ENCODE measurements at regions not wholly inside any gene's neighbourhood (a gene's known extent, or its start where the extent isn't known, plus 50 kb on each side); places are given as distances from the start of the nearest gene placed in this dataset.

DNA sequence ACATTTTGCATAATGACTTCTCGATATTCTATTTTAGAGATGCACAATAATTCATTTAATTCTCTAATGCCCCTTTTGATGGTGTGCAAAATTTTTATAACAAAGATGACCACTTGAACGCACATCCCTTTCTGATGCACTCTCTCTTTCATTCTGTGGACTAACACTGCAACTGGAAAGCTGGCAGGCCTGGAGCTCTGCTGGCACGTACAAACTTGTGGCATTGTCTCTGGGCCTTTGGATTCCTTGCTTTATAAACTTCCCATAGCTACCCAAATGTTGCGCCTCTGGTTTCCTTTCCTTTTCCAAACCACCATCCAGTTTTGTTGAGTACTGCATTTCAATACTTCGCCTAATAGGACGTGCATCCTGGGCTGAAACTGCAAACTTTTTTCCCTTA lies 194.5 kb upstream of the CFAP20DC start:
- 80% methylated on average over 6 of the region's 6 CpGs for WGBS (ENCODE audit: insufficient coverage, insufficient replicate concordance, low lambda C conversion rate, missing lambda C conversion rate)
- TF ChIP-seq HCFC1 (IDR thresholded peaks at IDR 0.05; ENCODE audit: low read length) (no peak), CHD4 (IDR thresholded peaks at IDR 0.05) (no peak), RUNX3 (IDR thresholded peaks at IDR 0.05; ENCODE audit: low read length) (no peak), NFIC (IDR thresholded peaks at IDR 0.05; ENCODE audit: low read depth, low read length) (no peak), NR2C2 (IDR thresholded peaks at IDR 0.05; ENCODE audit: borderline replicate concordance, control insufficient read depth, insufficient read length, low read depth) (no peak), ZNF274 (IDR thresholded peaks at IDR 0.05; ENCODE audit: insufficient read depth, insufficient read length) (no peak), BRCA1 (IDR thresholded peaks at IDR 0.05; ENCODE audit: low read depth, low read length) (no peak), YBX1 (IDR thresholded peaks at IDR 0.05) (no peak), HDAC2 (IDR thresholded peaks at IDR 0.05) (no peak), MYB (IDR thresholded peaks at IDR 0.05; ENCODE audit: borderline replicate concordance, low read depth, low read length) (no peak), RELA (IDR thresholded peaks at IDR 0.05; ENCODE audit: borderline replicate concordance, partially characterized antibody) (no peak)
- TF ChIP-seq, protein P1, sequence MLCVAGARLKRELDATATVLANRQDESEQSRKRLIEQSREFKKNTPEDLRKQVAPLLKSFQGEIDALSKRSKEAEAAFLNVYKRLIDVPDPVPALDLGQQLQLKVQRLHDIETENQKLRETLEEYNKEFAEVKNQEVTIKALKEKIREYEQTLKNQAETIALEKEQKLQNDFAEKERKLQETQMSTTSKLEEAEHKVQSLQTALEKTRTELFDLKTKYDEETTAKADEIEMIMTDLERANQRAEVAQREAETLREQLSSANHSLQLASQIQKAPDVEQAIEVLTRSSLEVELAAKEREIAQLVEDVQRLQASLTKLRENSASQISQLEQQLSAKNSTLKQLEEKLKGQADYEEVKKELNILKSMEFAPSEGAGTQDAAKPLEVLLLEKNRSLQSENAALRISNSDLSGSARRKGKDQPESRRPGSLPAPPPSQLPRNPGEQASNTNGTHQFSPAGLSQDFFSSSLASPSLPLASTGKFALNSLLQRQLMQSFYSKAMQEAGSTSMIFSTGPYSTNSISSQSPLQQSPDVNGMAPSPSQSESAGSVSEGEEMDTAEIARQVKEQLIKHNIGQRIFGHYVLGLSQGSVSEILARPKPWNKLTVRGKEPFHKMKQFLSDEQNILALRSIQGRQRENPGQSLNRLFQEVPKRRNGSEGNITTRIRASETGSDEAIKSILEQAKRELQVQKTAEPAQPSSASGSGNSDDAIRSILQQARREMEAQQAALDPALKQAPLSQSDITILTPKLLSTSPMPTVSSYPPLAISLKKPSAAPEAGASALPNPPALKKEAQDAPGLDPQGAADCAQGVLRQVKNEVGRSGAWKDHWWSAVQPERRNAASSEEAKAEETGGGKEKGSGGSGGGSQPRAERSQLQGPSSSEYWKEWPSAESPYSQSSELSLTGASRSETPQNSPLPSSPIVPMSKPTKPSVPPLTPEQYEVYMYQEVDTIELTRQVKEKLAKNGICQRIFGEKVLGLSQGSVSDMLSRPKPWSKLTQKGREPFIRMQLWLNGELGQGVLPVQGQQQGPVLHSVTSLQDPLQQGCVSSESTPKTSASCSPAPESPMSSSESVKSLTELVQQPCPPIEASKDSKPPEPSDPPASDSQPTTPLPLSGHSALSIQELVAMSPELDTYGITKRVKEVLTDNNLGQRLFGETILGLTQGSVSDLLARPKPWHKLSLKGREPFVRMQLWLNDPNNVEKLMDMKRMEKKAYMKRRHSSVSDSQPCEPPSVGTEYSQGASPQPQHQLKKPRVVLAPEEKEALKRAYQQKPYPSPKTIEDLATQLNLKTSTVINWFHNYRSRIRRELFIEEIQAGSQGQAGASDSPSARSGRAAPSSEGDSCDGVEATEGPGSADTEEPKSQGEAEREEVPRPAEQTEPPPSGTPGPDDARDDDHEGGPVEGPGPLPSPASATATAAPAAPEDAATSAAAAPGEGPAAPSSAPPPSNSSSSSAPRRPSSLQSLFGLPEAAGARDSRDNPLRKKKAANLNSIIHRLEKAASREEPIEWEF (IDR thresholded peaks at IDR 0.05; ENCODE audit: insufficient replicate concordance, low read depth, low read length) = no peak
- TF ChIP-seq, protein P2, sequence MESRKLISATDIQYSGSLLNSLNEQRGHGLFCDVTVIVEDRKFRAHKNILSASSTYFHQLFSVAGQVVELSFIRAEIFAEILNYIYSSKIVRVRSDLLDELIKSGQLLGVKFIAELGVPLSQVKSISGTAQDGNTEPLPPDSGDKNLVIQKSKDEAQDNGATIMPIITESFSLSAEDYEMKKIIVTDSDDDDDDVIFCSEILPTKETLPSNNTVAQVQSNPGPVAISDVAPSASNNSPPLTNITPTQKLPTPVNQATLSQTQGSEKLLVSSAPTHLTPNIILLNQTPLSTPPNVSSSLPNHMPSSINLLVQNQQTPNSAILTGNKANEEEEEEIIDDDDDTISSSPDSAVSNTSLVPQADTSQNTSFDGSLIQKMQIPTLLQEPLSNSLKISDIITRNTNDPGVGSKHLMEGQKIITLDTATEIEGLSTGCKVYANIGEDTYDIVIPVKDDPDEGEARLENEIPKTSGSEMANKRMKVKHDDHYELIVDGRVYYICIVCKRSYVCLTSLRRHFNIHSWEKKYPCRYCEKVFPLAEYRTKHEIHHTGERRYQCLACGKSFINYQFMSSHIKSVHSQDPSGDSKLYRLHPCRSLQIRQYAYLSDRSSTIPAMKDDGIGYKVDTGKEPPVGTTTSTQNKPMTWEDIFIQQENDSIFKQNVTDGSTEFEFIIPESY (IDR thresholded peaks at IDR 0.05) = no peak
- TF ChIP-seq, protein P3, sequence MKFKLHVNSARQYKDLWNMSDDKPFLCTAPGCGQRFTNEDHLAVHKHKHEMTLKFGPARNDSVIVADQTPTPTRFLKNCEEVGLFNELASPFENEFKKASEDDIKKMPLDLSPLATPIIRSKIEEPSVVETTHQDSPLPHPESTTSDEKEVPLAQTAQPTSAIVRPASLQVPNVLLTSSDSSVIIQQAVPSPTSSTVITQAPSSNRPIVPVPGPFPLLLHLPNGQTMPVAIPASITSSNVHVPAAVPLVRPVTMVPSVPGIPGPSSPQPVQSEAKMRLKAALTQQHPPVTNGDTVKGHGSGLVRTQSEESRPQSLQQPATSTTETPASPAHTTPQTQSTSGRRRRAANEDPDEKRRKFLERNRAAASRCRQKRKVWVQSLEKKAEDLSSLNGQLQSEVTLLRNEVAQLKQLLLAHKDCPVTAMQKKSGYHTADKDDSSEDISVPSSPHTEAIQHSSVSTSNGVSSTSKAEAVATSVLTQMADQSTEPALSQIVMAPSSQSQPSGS (IDR thresholded peaks at IDR 0.05; ENCODE audit: low read length) = no peak

More for the DNA sequence above, 194.5 kb upstream of the CFAP20DC start:
- no TSS peak for BruUV-seq (replicated peaks)
- CTCF ChIA-PET = interaction anchor here (1.1 to 4.8 kb wide), 5 partner anchors 9 to 212 kb away, joined by 3 to 34 read pairs (median 3); no protein-coding TSS in a partner anchor
- DNase-seq (ENCODE audit: low read depth, low spot score) (no peak), ATAC-seq (no peak), FAIRE-seq (no peak)
- H3K4me1 ChIP-seq (ENCODE audit: control insufficient read depth, insufficient read depth, low read length) = peaks cover 18% of the 10 kb centered on the region
- SMC1A ChIA-PET (ENCODE audit: uncharacterized antibody, unreplicated experiment) = interaction anchor here (0.7 to 5.3 kb wide), 14 partner anchors 8 to 612 kb away, joined by 3 to 102 read pairs (median 4); no protein-coding TSS in a partner anchor
- intact Hi-C loops (cut with micrococcal nuclease; ENCODE audit: unreplicated experiment) = no loop called here
- H3K4me3 ChIP-seq = no peak overlapping the region
- H3K9me3 ChIP-seq (replicated peaks; ENCODE audit: control insufficient read depth, insufficient read depth, low read length) = peaks cover 5% of the 10 kb centered on the region; the same call in 2 of the 3 replicates
- in situ Hi-C loops (cut with MboI) = no loop called here
- H3K27me3 ChIP-seq (replicated peaks in 1 of 2; ENCODE audit: control insufficient read depth in 2 of 2, insufficient read depth in 2 of 2, low read length in 1 of 2) = no peaks in the 10 kb centered on the region
- POLR2A ChIA-PET = interaction anchor here (1.0 to 5.6 kb wide), 2 partner anchors 8 to 18 kb away, joined by 3 to 35 read pairs; no protein-coding TSS in a partner anchor
- H2AFZ ChIP-seq (ENCODE audit: control insufficient read depth, low read depth, low read length) = no peak overlapping the region
- H3K4me2 ChIP-seq (ENCODE audit: control insufficient read depth, insufficient read depth) = no peak overlapping the region
- no peak overlapping the region for H3K27ac ChIP-seq (ENCODE audit: control insufficient read depth, insufficient read depth)
- no peaks in the 10 kb centered on the region for H4K20me1 ChIP-seq (ENCODE audit: control insufficient read depth, insufficient read depth)
- H3K9ac ChIP-seq (ENCODE audit: control insufficient read depth, insufficient read depth, low read length) = no peak overlapping the region
- RAD21 ChIA-PET (ENCODE audit: unreplicated experiment) = interaction anchor here (1.0 to 5.2 kb wide), 6 partner anchors 8 to 141 kb away, joined by 3 to 77 read pairs (median 18); no protein-coding TSS in a partner anchor
- no peaks in the 10 kb centered on the region for H3K36me3 ChIP-seq (ENCODE audit: control insufficient read depth in 2 of 2, insufficient read depth in 2 of 2, low read length in 1 of 2)
- no peaks in the 10 kb centered on the region for H3K79me2 ChIP-seq (ENCODE audit: control insufficient read depth, insufficient read depth, low read length)
